ENCODE measurements at regions not wholly inside any gene's neighbourhood (a gene's known extent, or its start where the extent isn't known, plus 50 kb on each side); places are given as distances from the start of the nearest gene placed in this dataset.
"Not testable (repeated sequence)": the region's sequence is repeated elsewhere in the genome, so short reads cannot be mapped to it uniquely, and the experiment has no call there.

DNA sequence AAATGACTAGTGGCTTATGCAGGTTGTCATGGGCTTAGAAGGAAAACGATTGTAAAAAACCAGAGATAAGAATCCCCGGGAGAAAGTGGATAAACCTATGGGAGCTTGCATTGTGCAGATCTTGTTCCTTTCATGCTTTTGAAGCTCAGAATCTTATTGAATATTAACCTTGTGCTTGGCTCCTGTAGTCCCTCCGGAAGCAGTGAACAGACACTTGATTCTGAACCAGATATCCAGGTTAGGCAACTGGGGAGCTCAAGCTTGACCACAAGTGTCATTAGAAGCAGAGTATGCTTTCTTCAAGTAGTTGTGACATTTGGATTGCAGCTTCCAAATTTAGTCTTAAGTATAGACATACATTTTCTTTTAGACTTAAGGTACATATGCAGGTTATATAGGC, 212.6 kb upstream of the MOCS1 start:
- no peak for DNase-seq

DNA sequence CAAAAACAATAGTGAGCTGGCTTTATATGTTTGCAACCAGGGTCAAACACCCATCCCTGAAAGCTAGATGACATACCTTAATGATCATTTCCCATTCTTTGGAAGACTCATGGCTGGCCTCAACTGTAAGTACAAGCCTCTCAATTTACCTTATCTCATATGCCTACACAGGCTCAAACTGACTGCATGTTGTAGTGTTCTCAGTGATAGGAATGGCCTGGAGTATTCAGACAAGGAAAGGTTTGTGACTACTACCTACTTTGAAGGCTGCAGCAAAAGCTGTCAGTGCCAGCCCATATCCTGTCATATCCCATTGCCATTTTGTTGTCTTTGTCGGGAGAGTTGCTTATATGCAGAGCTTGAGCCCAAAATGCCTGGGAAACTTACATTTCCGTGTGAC, 205.2 kb upstream of the MOCS1 start:
- DNase-seq = no peak

DNA sequence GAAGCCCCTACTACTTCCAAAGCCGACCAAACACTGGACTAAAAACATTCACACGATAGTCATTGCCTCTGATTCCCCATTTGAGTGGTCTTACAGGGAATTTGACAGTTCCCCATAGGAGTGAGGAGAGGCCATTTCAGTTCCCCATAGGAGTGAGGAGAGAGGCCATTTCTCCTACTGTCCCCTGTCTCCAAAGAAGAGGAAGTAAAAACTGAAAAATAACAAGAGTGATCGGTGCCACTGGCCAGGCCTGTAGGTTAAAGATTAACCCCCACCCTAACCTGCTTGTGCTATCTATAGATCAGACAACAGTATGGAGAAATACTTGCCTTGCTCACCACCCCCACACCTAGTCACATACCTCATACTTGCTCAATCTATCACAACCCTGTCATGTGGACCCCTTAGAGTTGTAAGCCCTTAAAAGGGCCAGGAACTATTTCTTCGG, 204.0 kb upstream of the MOCS1 start:
- DNase-seq = no peak

DNA sequence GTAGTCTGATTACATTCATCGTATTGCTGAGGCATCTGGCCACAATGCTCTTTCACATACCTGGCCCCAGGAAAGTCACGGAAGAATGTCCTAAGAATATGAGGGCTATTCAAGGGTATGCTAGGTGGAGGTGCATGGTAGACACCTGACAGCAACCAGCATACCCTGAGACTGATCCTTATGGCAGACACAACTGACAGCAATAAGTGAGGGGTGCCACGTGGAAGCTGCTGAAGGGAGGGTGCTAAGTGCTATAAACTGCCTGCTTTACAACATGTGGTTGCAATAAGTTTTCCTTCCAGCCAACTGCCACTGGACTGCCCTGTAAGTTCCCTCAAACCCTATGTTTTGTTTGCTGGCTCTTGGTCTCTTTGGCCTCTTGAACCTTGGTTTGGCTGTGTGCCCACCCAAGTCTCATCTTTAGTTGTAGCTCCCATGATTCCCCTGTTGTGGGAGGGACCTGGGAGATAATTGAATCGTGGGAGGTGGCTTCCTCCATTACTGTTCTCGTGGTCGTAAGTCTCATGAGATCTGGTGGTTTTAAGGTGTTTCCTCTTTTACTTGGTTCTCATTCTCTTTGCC, 201.3 kb upstream of the MOCS1 start:
- DNase-seq = no peak

DNA sequence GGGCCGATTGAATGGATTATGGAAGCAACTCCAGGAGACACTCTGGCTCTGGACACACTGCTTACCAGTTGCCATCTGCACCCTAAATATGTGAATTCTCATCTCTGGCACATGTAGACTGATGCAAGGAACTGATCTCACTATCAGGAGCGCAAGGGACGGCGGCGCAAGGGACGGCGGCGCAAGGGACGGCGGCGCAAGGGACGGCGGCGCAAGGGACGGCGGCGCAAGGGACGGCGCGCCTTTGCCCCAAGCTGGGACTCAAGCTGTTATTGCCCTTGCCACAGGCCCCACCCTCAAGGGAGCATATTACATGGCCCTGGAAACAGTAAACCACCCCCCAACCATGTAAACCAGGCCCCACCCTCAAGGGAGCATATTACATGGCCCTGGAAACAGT, 199.7 kb upstream of the MOCS1 start:
- not testable (repeated sequence) for DNase-seq

DNA sequence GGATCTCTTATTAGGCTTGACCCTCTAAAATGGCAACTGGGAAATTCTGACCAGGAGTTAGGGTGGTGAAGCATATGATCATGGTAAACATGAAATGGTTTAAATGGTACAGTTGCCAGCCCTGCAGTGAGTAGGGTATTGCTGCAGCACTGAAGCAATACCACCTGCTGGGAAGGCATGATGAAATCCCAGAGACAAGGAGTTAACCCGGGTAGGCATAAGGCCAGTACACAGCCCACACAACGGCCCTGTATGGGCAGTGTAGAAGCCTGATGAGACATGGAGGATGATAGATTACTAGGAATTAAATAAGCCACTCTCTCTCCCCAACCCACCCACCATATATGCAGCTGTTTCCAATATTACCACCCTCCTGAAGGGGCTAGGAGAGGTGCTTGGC, 197.4 kb upstream of the MOCS1 start:
- DNase-seq = no peak

DNA sequence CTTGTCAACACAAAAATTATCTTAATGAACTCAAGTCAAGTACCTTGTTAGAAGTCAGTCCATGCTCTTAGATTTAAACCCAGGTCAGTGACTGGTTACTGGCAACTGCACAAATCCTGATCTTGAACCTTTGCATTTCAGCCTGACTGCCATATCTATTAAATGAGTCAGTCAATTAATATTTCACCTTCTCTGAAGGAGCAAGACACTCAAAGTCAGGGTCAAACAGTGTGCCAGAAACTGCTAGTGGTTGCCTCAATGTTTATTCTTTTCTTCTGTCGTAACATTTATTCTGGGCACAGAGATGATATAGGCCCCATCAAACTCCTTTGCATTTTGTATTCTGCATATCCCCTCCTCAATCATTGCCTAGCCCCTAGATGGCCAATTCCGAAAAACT, 193.9 kb upstream of the MOCS1 start:
- DNase-seq = no peak

DNA sequence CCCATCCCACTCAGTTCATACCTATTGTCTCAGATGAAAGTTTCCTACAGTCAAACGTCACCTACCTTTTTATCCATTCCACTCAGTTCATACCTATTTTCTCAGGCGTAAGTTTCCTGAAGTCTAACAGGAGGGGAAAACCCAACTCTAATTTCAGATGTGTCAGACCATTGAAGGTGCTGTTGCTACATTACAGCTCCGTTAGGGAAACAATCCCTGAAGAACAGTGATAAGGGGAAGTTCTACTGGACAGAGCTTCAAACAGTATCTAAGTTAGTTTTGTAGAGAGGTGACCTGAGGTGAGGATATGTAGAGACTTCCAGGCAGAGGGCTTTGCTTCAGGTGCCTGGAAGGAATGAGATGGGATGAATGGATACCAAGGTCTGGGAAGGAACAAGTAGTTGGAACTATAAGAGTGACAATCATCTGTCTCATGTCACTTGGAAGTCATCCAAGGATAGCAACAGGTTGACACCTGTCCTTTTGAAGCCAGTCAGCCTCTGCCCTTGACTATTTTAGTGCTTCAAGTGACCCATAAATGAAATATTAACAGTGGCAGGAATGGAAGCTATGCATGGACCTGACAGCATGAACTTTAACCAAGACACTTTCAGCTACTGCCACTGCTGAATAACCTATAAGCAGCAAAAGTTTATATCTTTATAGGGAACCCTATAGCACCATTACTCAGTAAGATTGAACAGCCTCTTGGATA, 191.6 kb upstream of the MOCS1 start:
- no peak for DNase-seq

DNA sequence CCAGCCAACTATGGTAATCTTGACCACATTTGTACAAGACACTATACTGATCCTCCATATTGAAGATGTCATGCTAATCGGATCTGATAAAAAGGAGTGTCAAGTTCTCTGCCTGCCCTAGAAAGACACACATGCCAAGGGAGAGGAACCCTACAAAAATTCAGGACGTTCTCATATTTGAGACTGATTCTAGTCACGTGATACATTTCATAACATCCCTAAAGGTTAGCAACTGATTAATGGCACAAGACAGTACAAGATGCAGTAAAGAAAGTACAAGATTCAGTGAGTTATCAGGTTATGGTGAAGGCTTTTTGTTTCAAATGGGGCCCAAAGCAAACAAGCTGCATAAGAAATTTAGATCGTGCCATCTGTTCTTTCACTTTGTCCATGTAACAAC, 190.7 kb upstream of the MOCS1 start:
- DNase-seq = no peak

DNA sequence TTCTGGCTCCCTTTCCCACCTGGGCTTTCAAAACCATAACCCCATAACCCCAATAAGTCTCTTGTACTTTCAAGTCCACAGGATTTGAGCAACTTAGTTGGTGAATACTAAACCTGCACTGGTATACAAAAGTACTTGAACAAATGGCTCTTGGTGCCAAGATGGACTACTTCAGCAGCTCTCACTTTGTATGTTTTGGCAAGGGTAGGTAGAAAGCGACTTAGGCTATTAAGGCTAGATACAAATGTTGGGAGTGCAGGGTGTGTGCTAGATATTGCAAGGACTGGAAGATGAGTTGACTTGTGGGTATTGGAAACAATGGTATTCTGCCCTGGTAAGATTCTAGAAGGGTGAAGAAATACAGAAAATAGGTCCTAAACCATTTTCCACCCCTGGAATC, 182.6 kb upstream of the MOCS1 start:
- DNase-seq = no peak

DNA sequence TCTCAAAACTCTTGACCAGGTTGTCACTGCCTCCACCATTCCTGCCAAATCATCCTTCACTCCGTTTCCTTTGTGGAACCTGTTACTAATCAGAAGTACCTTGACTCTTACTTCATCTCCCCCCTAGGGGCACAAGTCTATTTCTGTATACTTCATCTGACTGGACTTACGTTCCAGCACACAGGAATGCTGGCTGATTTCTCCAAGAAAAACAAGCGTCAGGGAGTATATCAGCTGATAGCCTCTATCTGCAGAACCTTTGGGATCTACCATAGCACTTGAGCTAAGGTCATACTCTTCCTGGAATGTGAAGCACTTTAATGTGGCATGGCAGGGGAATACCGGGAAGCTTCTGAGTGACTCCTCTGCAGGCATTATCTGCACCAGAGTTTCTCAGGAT, 178.1 kb upstream of the MOCS1 start:
- DNase-seq = no peak

DNA sequence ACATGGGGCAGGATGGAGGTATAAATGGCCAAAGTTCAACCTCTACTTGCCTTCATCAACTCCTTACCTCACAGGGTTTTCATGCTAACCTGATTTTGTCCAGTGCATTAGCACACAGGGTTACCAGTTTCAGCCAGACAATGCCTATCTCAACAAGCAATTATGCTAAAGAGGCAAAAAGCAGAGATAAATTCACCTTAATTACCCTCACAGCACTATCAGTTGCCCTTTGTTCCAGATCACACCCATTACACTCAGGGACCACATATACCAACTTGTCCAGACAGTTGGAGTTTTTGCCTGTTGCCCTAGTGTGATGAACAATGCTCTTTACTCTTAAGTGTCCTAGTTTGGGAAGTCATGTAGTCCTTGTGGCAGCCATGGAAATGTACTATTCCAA, 174.5 kb upstream of the MOCS1 start:
- no peak for DNase-seq

DNA sequence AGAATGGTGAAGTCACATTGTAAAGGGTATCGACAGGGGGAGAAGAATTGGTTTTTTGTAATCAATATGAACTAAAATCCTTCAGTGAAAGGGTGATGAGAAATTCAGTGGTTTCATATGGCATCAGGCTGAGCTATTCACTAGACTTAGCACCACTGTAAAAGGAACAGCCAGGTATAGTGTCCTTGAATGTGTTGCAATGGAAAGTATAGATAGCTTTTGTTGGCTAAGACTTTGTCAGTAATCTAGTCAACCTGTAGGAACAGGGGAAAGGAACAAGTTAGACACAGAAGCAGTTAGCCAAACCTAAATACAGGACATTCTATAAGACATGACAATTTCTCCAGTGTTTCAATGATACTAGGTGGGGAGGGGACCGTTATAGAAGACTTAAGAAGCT, 172.6 kb upstream of the MOCS1 start:
- no peak for DNase-seq

DNA sequence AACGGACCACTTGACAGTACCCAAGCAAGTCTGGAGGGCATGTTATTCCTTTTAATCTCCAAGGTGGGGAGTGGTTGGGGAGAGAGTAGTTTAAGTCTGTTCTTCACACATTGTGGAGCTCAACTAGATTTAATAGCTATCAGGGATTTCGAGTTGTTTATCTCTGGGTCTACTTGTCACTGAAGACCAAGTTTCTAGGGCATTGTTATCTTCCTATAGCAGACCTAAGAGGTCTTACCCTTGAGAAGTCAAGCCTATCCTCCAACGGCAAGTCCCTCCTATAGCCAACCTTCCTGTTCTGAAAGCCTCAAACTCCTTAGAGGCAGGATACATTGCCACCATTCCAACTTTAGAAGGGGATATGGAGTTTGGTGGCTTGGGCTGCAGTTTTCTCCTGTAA, 164.5 kb upstream of the MOCS1 start:
- no peak for DNase-seq

DNA sequence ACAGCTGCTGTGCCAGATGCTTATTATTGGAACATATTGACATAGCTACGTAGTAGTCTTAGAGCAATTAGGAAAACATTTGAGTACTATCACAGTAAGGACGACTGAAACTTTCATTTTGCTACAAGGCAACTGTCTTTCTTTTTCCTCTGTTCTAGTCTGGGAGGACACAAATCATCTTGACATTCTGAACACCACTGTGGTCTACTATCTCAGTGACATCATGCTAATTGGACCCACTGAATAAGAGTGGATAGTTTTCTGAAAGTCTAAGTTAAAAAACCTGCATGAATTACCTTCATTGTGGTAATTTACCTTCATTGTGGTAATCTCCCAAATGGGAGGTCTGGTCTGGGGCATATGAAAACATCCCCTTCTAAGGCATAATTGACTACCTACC, 163.3 kb upstream of the MOCS1 start:
- no peak for DNase-seq

DNA sequence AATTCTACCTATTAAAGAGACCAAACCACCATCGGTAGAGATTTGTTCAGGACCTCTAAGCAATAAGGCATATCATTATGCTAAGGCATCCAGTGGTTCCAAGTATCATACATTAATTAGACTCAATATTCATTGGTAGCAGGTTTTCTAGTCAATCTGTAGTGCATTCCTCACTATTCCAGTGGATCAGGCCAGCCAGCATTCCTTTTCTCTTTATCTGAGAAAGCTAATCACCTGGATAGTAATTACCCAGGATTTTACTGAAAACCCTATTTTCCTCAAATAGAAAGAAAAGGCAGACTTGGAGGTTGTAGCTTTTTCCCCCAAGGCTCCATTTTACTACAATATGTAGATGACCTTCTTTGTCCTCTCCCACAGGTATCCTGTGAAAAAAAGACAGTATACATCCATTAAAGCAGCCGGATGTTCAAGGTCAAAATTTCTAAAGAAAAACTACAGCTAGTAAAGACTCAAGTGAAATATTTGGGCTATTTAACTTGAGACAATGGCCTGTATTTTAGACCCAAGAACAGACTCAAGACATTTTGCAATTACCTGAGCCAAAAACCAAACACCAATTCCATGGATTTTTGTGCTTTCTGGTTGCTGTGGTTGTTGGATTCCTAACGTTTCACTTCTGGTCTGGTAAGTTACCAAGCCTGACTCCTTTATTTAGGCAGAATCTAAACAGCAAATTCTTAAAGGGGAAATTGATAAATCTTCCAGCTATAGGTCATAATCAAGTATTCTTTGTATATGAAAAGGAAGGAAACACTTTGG, 149.1 kb upstream of the MOCS1 start:
- no peak for DNase-seq

DNA sequence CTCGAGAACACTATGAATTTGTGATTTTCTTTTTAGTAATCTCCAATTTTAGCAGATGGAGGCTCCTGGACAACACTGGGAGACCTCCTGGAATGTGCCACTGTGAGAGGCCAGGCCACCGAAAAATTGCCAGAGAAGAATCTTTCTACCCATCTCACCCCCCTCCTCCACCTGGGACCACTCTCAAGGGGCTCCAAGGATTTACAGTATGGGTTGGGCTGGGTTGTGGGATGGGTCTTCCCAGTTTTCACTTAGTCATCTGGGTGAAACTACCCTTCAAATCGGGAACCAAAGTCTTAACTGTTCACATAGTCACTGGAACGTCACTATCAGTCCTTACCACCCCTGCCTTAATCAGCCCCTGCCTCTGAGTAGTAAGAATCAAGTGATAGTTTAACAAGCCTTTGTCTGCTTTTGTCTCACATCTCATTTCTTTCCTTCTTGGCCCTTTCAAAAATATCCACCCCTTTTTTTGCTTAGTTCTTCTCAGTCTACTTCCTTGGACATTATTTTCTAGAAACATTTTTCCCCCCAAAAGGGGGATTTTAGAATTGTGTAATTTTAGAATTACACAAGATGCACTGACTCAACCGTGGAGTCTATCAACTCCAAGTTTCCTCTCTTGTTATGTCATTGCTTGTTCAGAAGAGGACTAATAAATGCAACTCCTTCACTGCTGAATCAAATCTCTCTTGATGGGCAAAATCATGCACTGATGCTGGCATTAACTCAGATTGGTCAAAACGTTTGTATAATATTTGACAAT, 148.2 kb upstream of the MOCS1 start:
- DNase-seq = no peak

DNA sequence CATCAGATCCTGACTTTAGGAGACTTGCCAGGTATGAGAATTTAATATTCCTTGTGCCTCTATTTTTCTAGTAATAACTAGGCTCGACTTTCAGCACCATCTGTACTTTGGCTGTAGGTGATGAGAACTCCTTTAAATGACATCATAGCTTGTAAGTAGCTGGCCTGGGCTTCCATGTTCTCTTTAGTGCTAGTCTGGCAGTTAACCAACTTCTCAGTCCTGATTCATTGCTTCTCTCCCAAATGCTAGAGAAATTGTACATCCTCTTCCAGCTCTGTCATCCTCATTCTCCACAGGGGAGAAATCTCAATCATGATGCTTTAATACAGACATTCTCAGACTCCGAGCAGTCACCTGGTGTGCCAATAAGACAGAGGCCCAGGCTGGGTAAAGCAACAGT, 143.5 kb upstream of the MOCS1 start:
- no peak for DNase-seq

DNA sequence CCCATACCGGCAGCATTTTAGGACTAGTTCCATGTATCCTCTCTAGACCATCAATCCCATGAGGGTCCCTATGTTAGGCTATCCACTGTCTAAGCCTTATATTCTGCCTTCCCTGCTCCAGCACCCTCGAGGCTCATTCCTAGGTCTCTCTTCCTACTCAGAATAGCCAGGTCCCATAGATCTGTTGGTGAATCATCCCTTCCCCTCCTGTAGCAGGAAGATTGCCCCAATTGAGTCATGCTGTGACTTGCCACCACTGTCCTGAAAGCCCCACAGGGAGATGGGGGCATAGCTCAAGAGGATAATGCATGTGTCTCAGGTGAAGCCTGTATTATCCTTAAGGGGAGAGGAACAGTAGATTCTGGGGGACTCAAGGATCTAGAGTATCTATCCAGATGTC, 143.1 kb upstream of the MOCS1 start:
- DNase-seq = no peak

DNA sequence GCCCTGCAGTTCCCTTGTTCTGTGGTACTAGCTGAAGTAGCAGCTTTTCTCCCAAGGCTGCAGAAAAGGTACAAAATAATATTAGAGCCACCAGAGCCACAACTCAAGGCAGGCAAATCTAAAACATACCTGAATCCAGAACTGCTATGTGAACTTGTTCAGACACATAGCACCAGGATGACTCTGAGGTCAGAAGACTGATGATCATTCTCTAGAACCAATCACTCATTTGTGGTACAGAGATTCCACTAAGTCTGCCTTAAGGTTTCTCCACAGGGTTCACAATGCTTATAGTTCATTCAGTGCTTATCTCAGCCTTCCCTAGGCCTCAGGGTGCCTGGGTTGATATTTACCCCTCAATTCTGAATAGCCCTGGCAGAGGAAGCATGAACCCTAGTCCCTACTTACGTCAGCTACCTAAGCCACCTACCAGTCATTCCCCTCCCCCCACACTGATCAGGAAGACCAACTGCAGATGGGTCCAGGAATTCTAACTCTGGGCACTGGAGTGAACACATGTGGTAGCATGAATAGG, 140.9 kb upstream of the MOCS1 start:
- DNase-seq = no peak

DNA sequence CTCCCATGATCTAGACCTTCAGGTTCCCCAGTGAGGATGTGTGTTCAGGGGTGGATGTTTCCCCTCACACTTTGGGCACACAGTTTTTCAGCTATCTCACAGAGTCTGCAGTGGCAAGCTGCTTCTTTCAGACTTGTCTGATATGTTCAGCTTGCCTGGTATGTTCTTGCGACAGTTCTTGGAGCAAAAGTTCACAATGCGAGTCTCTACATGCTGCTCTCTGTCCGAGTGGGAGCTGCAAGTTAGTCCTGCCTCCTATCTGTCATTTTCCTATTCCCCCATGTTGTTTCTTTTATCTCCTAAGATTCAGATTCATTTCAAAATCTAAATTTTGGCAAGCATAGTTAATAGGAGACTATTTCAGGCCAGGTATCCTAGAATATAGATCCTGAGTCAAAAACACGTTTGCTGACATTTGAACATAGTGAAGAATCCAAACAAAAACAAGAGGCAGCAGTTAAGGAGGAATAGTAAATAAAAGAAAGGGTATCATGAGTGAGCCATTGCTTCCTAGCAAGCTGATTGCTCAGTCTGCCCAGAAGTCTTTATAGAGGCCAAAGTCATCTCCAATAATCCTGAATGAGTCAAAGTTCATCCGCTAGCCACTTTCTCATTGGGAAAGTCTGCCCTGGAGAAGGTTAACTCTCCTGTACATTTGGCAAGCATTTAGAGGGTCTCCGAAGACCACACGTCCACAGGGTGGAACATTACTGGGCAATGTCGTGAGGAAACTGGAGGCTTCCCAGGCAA, 140.2 kb upstream of the MOCS1 start:
- DNase-seq = no peak

DNA sequence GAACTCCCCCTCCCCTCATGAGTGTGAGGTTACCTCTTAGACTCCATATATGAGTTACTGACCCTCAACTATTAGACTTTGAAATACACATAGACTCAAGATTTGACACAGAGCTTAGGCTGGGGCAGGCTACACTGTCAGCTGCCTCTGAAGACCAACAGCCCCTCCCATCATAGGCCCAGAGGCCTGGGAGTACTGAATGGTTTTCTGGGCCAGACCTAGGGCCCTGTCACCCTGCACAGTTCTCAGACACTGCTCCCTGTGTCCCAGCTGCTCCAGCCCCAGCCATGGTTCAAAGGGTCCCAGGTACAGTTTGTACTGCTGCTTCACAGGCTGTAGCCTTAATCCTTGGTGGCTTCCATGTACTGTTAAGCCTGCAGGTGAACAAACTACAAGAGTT, 132.1 kb upstream of the MOCS1 start:
- DNase-seq = no peak

DNA sequence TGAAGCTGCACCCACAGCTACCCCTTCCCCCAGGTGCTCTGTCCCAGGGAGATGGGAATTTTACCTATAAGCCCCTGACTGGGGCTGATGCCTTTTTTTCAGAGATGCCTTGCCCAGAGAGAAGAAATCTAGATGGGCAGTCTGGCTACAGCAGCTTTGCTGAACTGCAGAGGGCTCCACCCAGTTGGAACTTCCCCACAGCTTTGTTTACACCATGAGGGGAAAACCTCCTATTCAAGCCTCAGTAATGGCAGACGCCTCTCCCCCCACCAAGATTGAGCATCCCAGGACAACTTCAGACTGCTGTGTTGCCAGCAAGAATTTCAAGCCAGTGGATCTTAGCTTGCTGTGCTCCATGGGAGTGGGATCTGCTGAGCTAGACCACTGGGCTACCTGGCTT, 122.6 kb upstream of the MOCS1 start:
- no peak for DNase-seq

All from stimulated activated CD4-positive, alpha-beta T cell treated with anti-CD3 and anti-CD28 coated beads, Interleukin-1b, Interleukin-23, amount 100 ng/mL, for 48 hours (primary cell).